GM12801 (cell line): ENCODE measurements at regions not wholly inside any gene's neighbourhood (a gene's known extent, or its start where the extent isn't known, plus 50 kb on each side); places are given as distances from the start of the nearest gene placed in this dataset.

Experiments
- CTCF ChIP-seq: IDR thresholded peaks from one replicate; pipeline ENCODE4 v1.5.1; 2011; ENCODE audit warnings: control low read depth; ENCODE audit not compliant: insufficient read length; ENCODE audit errors: extremely low read depth

- TF ChIP-seq CTCF, result no peak
These were observed 1584.8 kb upstream of the ADGRL3 start for GRCh38 chr4:59615316-59615715.

GRCh38 chr4:59629348-59629747 is 1570.8 kb upstream of the ADGRL3 start:
- no peak for TF ChIP-seq CTCF

- no peak for TF ChIP-seq CTCF
These were observed 1569.9 kb upstream of the ADGRL3 start for GRCh38 chr4:59630235-59630634.

- no peak for TF ChIP-seq CTCF
These were observed 1569.2 kb upstream of the ADGRL3 start for GRCh38 chr4:59630922-59631321.

GRCh38 chr4:59637596-59637995 is 1562.5 kb upstream of the ADGRL3 start:
- TF ChIP-seq CTCF, result no peak

- TF ChIP-seq CTCF, result no peak
These were observed 1556.4 kb upstream of the ADGRL3 start for GRCh38 chr4:59643682-59644081.

GRCh38 chr4:59644765-59645164 is 1555.4 kb upstream of the ADGRL3 start:
- no peak for TF ChIP-seq CTCF

GRCh38 chr4:59646082-59646481 is 1554.0 kb upstream of the ADGRL3 start:
- TF ChIP-seq CTCF, result no peak
